ENCODE measurements at regions not wholly inside any gene's neighbourhood (a gene's known extent, or its start where the extent isn't known, plus 50 kb on each side); places are given as distances from the start of the nearest gene placed in this dataset.

GRCh38 chr5:27590503-27590902, 552.1 kb upstream of the CDH9 start:
- TF ChIP-seq, protein P1, sequence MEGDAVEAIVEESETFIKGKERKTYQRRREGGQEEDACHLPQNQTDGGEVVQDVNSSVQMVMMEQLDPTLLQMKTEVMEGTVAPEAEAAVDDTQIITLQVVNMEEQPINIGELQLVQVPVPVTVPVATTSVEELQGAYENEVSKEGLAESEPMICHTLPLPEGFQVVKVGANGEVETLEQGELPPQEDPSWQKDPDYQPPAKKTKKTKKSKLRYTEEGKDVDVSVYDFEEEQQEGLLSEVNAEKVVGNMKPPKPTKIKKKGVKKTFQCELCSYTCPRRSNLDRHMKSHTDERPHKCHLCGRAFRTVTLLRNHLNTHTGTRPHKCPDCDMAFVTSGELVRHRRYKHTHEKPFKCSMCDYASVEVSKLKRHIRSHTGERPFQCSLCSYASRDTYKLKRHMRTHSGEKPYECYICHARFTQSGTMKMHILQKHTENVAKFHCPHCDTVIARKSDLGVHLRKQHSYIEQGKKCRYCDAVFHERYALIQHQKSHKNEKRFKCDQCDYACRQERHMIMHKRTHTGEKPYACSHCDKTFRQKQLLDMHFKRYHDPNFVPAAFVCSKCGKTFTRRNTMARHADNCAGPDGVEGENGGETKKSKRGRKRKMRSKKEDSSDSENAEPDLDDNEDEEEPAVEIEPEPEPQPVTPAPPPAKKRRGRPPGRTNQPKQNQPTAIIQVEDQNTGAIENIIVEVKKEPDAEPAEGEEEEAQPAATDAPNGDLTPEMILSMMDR (IDR thresholded peaks at IDR 0.05) = no peak
- TF ChIP-seq POLR2A (IDR thresholded peaks at IDR 0.05) (no peak), POLR2AphosphoS5 (IDR thresholded peaks at IDR 0.05) (no peak), EP300 (IDR thresholded peaks at IDR 0.05; ENCODE audit: low read depth) (no peak)
